Activated T-helper 9 cell treated with anti-CD3 and anti-CD28 coated beads, Interleukin-2, amount 50 U/mL, for 16 hours (primary cell): ENCODE measurements at regions not wholly inside any gene's neighbourhood (a gene's known extent, or its start where the extent isn't known, plus 50 kb on each side); places are given as distances from the start of the nearest gene placed in this dataset.
"Not testable (repeated sequence)": the region's sequence is repeated elsewhere in the genome, so short reads cannot be mapped to it uniquely, and the experiment has no call there.

Experiments
- DNase-seq: peaks from one replicate; pipeline ENCODE4 v3.0.0-alpha.2; 2020; ENCODE audit warnings: low read depth

- no peak for DNase-seq
These were observed 268.4 kb upstream of the AMIGO2 start for GRCh38 chr12:47348206-47348605.

GRCh38 chr12:47346251-47347019, 266.7 kb upstream of the AMIGO2 start:
- no peak for DNase-seq

- DNase-seq: no peak
These were observed 264.2 kb upstream of the AMIGO2 start for GRCh38 chr12:47343684-47344567.

- DNase-seq: no peak
These were observed 260.8 kb upstream of the AMIGO2 start for GRCh38 chr12:47340411-47341015.

- no peak for DNase-seq
These were observed 257.8 kb upstream of the AMIGO2 start for GRCh38 chr12:47337581-47337980.

GRCh38 chr12:47333271-47333858, 253.6 kb upstream of the AMIGO2 start:
- not testable (repeated sequence) for DNase-seq

- DNase-seq: no peak
These were observed 249.2 kb upstream of the AMIGO2 start for GRCh38 chr12:47328831-47329545.

GRCh38 chr12:47326190-47326589, 246.4 kb upstream of the AMIGO2 start:
- DNase-seq: no peak

GRCh38 chr12:47323802-47324201, 244.0 kb upstream of the AMIGO2 start:
- DNase-seq: no peak

GRCh38 chr12:47321436-47321835, 241.7 kb upstream of the AMIGO2 start:
- DNase-seq: no peak

- no peak for DNase-seq
These were observed 240.0 kb upstream of the AMIGO2 start for GRCh38 chr12:47319746-47320145.

- DNase-seq: no peak
These were observed 239.2 kb upstream of the AMIGO2 start for GRCh38 chr12:47318963-47319362.

- no peak for DNase-seq
These were observed 237.6 kb upstream of the AMIGO2 start for GRCh38 chr12:47317175-47317915.

- no peak for DNase-seq
These were observed 236.9 kb upstream of the AMIGO2 start for GRCh38 chr12:47316609-47317049.

- DNase-seq: no peak
These were observed 235.2 kb upstream of the AMIGO2 start for GRCh38 chr12:47314996-47315395.

- no peak for DNase-seq
These were observed 233.2 kb upstream of the AMIGO2 start for GRCh38 chr12:47312808-47313426.

- no peak for DNase-seq
These were observed 232.4 kb upstream of the AMIGO2 start for GRCh38 chr12:47312147-47312546.

GRCh38 chr12:47311568-47311967, 231.8 kb upstream of the AMIGO2 start:
- DNase-seq: no peak

- no peak for DNase-seq
These were observed 231.3 kb upstream of the AMIGO2 start for GRCh38 chr12:47311010-47311409.

- no peak for DNase-seq
These were observed 228.9 kb upstream of the AMIGO2 start for GRCh38 chr12:47308672-47309071.
